ENCODE measurements at regions not wholly inside any gene's neighbourhood (a gene's known extent, or its start where the extent isn't known, plus 50 kb on each side); places are given as distances from the start of the nearest gene placed in this dataset.

DNA sequence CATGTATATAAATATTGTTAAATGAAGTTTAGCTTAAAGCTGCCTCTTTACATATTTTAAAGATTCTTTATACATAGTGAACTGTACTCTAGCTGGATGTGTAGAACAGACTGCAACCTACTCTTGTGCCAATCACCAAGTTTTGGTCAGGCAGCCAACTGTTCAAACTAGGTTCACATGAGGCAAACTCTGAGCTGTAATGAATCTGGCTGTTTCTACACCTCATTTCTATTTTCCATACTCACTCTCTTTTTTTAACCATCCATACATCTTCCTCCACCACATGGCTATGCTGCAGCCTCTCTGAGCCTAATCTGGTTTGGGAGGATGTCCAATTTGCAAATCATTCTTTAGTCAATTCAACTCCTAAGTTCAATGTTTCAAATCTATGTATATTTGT is 974.8 kb downstream of the CNTNAP5 start:
- TF ChIP-seq CTCF (IDR thresholded peaks at IDR 0.05) (no peak), POLR2A (IDR thresholded peaks at IDR 0.05) (no peak)
